GM19328 (cell line): ENCODE measurements at regions not wholly inside any gene's neighbourhood (a gene's known extent, or its start where the extent isn't known, plus 50 kb on each side); places are given as distances from the start of the nearest gene placed in this dataset.
"Not testable (repeated sequence)": the region's sequence is repeated elsewhere in the genome, so short reads cannot be mapped to it uniquely, and the experiment has no call there.

Experiments used
- ATAC-seq: cut with Tn5 transposase; IDR thresholded peaks from one replicate; pipeline ENCODE4 v1.9.1; 2021; ENCODE audit warnings: mild to moderate bottlenecking, moderate library complexity; ENCODE audit not compliant: unreplicated experiment

DNA sequence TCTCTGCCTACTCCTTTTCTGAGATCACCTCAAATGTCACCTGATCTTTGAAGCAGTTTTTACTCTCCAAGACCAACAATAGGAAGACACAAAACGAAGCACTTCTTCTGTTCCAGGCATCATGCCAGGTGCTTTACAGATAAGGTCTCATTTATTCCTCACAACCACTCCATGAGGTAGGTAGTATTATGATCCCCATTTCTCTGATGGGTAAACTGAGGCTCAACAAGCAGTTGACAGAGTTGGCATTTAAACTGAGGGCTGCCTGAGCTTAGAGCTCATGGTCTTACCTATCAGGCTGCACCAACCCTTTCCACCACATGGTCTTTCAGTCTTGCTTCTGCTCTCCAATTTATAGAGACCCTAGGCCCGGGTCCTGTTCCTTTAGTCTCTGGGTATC, 147.2 kb upstream of the JUN start:
- no peak for ATAC-seq

DNA sequence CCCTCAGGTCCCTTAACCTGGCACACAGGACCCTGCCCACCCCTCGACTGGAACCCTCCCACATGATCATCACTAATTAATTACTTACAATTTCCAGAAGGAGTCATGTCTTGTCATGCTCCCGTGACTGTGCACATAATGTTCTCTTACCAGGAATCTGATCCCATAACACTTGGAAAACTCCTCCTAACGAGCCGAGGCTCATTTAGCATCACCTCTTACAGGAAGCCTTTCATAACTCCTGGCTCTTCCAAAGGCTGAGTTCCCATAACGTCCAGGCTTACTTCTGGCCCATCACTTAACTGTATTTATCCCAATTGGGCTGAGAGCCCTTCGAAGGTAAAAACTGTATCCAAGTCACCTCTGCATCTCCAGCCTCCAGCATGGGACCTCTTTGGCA, 147.9 kb upstream of the JUN start:
- ATAC-seq, result no peak

DNA sequence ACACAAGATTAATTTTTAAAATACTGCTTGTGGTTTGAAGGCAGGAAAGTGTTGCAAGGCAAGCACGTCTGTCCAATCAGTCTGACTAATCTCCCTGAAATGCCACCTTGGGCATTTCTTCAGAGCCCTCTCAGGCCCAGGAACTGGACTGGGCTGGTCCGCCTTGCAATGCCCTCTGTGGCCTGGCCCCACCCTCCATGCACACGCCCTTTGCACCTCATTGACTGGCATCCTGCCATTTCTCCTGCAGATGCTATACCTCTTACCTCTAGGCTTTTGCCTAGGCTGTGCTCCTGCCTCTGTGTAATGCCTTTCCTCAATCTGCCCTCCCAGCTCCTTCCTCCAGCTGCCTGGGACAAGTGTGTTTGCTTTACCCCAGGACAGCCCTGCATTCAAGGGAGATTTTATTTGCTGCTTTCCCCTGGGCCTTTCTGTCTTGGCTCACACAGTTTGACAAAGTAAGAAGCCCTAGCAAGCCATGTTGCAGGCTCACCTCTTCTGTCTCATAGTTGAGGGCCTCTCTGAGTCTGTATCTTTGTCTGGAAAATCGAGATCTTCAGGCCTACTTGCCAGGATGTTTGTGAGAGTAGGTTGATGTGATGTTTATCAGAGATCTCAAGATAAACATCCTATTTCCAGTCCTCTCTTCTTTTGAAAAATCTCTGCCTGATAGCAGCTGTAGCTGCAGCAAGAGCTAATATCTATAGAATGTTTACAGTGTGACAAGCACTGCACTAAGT, 149.2 kb upstream of the JUN start:
- no peak for ATAC-seq

DNA sequence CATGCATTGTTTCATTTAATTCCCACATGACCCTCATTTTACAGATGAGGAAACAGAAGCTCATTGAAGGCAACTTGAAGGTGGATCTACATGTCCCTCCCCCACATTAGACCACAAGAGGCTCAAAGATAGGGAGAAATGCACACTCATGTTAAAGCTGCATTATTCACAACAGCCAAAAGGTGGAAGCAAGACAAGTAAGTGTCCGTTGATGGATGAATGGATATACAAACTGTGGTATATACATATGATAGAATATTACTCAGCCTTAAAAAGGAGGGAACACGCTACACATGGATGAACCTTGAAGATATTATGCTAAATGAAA, 149.7 kb upstream of the JUN start:
- ATAC-seq, result no peak

DNA sequence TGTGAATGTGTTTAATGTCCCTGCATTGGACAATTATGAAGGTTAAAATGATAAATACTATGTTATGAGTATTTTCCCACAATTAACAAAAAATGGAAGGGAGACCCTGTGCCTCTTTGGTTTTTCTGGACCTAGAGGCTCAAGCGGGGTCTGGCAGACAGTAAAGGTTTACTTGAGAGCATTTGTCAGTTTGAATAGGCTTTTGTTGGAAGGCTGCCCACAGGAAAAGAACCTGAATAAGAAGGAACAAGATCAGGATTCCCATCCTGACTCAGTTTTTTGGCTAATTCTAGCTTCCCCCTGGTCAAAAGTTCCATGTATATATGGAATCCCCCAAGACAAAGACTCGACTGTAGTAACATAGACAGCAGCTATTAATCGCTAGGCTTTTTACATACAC, 150.9 kb upstream of the JUN start:
- no peak for ATAC-seq

DNA sequence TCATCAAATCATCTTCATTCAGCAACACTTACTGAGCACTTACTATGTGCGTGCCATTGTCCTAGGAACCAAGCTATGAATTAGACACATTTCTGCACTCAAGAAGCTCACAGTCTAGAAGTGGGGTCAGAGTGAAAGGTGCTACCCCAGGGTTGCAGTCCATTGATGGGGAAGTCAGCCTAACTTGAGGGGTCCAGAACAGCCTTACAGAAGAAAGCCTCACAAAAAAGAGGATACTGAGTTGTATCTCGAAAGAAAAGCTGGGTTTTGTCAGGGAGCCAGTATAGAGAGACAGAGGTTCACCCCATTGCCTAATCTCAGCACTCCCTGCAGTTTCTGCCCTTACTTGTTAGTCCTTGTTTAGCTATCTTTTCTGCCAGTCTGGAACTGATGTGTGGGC, 153.1 kb upstream of the JUN start:
- no peak for ATAC-seq

DNA sequence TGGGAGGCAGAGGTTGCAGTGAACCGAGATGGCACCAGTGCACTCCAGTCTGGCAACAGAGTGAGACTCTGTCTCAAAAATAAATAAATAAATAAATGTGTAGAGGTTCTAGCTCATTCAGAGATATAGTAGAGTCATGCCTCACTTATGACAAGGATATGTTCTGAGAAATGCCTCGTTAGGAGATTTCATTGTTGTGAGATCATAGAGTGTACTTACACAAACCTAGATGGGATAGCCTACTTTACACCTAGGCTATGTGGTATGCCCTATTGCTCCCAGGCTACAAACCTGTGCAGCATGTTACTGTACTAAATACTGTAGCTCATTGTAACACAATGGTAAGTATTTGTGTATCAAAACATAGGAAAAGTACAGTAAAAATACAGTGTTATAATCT, 155.3 kb upstream of the JUN start:
- ATAC-seq, result no peak

DNA sequence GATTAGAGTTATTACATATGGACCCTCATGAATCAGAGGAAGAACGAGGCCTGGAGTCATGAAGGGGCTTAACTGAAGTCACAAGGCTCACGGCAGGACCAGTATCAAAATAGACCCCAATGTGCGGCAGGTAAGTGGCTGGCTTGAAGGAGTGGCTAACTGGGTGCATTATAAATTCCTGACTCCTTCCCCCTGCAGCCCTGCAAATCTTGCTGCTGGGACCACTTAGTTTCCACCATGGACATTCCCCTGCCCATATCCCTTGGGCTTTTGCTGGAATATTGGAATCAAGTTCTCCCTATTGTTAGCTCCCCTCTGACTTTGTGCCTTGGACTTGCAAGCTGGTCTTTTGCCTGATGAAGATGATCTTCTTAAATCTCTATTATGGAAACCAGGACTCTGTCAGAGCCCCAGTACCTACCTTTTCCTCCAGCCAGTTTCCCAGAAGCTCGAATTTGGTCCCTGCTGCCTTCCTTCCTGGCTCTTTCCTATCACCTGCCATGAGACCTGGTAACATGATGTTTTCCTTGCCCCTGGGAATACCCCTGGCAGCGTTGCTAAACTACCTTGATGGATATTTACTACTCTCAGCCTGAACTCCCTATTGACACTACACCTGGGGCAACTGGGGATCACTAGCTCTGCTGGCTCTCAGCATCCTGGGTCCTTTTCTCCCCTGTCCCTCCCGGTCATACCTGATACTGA, 156.0 kb upstream of the JUN start:
- ATAC-seq, result no peak

DNA sequence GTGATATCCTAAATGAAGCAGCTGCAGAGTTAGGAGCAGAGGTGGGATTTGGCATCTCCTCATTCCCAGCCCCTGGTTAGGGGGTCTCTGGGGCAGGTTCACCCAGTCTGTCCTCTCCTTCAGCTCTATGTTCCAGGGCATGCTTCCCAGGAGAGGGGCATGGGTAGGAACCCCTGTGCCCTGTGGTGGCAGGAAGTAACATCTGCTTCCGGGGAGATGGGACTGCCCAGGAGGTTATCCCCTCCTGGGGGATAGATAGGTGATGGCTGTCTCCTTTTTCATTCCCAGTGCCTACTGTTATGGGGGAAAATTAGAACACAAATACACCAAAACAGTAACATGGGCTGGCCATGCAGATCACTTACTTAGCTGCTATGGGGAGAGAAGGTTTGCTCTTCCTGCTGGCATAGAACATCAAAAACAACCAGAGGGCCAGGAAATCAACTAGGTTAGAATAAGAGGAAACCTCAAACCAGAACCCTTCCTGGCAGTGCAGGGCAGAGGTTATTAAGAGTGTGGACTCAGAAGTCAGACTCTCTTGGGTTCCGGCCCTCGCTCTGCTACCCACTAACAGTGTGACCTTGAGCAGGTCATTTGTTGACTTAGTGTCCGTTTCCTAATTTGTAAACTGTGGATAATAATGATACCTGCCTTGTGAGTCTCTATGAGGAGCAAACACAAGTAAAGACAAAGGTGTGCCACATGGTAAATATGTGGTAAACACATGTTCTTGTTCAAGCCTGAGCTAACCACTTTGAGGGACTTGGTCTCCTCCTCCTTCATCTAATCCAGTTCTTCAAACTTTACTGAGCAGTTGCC, 157.8 kb upstream of the JUN start:
- no peak for ATAC-seq

DNA sequence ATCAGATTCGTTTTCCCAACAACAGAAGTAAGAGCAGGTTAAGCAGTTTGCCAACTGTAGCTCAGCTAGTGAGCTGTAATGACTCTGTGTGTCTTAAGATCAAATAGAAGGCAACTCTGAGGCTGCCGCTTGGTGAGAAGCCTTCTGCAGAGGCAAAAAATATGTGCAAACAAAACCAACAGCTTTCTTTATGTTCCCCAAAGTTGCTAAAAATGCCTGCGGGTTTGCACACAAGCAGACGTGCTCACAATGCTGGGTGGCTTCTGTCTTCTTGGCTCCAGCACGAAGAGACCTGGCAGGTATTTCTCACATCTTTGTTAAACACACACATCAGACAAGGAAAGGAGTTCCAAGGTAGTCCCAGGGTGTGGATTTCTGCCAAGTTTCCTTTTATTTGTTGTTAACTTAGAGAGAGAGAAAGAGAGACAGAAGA, 158.9 kb upstream of the JUN start:
- no peak for ATAC-seq

DNA sequence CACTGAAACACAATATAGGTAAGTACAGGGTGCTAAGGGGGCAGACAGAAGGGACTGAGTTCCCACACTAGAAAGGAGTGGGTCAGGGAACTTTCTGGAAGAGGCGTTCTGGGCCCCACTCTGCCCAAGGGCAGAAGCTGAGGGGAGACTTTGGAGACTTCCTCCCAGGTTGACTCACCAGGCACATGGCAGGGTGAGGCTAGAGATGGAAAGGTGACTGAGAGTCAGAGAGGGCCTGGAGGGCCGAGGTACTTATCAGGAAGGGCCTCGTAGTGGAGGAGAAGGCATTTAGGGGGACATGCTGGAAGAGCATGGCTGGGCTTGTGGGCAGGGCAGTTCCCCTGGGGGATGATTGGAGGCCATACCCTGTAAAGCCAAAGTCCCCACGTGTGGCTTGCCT, 159.9 kb upstream of the JUN start:
- ATAC-seq, result no peak

DNA sequence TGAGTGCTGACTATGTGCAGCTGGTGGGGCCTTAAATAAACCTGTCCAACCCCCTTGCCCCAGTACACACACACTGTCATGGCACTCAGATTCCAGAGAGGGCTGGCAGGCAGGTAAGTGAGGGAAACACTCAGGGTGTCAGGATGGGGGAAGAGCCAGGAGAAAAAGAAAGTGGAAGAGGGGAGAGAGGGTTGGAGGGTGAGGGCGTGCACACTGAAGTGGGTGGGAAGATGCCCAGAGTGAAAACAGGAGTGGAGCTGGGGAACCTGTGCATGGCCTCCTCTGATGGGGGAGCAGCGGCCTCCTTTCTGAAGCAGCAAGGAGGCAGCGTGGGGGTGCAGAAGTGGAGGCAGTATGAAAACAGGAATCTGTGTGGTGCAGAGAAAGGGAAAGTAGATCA, 160.6 kb upstream of the JUN start:
- ATAC-seq, result no peak

DNA sequence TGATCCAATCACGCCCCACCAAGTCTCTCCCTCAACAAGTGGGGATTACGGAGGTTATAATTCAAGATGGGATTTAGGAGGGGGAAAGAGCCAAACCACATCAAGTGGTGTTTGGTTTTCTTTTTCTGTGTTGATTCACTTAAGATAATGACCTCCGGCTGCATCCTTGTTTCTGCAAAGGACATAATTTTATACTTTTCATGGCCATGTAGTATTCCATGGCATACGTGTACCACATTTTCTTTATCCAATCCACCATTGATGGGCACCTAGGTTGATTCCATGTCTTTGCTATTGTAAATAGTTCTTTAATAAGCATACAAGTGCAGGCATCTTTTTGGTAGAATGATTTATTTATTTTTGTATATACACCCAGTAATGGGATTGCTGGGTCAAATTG, 162.5 kb upstream of the JUN start:
- ATAC-seq, result no peak

DNA sequence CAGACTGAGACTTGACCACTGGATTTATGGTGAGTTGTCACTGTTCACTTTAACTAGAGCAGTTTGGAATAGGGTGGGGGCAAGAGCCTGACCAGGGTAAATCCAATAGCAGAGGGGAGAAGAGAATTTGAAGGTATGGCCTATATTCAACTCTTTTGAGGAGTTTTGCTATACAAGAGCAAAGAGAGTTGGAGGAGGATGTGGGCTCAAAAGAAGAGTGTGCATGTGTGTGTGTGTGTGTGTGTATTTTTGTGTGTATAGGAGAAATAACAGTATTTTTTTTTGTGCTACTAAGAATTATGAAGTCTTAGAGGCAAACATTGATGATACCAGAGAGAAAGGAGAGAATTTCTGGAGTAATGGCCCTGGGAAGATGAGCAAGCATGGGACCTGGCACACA, 164.8 kb upstream of the JUN start:
- no peak for ATAC-seq

DNA sequence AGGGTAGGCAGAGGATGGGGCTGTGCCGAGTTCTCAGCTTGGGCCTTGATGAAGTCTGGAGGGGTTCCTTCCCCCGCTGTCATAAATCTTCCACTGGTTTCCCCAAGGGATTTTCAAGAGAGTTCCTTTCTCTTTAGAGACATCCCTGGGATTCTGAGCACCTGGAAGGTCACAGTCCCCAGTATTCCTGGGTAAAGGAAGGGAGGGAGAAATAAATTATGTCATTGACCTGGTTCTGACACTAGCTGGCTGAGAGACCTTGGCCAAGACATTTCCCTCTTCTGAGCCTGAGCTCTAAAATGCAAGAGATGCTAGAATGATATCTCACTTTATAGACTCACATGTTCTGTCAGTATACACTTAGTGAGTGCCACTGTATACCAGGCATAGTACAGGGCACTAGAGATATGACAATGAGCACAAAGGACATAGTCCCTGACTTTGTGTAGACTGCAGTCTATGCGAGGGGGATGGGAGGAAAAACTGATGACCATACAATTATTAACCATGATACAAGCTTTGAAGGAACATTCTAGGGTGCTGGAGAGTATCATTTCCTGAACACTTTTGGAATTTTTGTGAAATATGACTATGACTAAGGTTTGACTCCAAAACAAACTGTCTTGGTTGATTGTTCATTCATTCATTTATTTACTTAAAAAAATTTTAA, 165.8 kb upstream of the JUN start:
- no peak for ATAC-seq

DNA sequence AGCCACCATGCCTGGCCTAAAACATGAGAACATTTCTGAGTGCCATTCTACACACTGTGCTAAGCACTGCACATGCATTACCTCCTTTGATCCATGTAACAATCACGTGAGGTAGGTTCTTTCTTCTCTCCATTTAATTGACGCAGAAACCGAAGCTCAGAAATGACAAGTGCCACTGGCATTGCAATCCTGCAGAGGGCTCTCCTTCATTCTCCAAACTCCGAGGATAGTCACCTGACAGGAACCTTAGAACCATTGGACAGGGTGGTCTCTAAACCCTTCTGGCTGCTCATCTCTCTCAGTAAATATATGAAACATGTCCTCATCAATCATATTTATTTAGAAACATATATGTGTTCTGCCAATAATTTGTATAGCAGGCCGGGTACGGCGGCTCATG, 167.1 kb upstream of the JUN start:
- no peak for ATAC-seq

DNA sequence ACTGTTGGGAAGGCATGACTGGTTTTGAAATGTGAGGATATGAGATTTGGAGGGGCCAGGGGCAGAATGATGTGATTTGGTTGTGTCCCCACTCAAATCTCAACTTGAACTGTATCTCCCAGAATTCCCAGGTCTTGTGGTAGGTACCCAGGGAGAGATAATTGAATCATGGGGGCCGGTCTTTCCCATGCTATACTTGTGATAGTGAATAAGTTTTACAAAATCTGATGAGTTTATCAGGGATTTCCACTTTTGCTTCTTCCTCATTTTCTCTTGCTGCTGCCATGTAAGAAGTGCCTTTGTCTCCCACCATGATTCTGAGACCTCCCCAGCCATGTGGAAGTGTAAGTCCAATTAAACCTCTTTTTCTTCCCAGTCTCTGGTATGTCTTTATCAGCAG, 170.1 kb upstream of the JUN start:
- ATAC-seq, result not testable (repeated sequence)

DNA sequence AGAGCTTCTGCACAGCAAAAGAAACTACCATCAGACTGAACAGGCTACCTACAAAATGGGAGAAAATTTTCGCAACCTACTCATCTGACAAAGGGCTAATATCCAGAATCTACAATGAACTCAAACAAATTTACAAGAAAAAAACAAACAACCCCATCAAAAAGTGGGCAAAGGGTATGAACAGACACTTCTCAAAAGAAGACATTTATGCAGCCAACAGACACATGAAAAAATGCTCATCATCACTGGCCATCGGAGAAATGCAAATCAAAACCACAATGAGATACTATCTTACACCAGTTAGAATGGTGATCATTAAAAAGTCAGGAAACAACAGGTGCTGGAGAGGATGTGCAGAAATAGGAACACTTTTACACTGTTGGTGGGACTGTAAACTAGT, 179.4 kb upstream of the JUN start:
- ATAC-seq, result not testable (repeated sequence)

DNA sequence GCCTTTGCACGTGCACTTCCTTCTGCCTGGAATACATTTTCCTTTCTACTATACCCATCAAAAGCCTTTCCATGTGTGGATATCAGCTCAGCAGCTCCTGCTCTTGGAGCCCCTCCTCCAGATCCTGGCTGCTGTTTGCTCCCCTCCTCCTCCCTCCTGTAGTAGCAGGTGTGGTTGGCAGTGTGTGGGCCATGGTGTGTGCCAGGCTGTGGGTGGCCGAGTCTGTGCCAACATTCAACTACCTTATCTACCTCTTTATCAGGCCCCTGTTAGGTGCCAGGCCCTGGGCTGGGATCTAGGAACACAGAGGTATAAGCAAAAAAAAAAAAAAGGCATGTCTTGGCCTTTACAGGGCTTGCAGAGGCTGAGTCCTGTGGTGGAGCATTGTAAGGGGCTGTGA, 180.6 kb upstream of the JUN start:
- ATAC-seq, result no peak

DNA sequence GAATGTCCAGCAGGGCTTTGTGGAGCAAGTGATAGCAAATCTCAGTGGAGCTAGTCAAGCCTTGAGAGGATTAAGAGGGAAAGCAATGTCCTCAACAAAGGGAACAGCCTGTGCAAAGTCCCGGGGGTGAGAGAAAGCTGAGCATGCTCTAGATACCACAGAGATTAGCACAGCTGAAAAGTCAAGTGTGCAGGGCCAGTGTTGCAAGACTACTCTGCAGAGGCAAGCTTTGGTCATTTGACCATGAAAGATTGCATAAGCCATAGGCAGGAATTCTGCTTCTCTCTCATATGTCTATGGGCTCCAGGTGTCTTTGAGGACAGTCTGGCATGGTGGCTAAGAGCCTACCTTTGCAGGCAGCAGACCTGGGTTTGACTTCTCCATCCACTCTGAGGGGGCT, 181.0 kb upstream of the JUN start:
- ATAC-seq, result no peak

DNA sequence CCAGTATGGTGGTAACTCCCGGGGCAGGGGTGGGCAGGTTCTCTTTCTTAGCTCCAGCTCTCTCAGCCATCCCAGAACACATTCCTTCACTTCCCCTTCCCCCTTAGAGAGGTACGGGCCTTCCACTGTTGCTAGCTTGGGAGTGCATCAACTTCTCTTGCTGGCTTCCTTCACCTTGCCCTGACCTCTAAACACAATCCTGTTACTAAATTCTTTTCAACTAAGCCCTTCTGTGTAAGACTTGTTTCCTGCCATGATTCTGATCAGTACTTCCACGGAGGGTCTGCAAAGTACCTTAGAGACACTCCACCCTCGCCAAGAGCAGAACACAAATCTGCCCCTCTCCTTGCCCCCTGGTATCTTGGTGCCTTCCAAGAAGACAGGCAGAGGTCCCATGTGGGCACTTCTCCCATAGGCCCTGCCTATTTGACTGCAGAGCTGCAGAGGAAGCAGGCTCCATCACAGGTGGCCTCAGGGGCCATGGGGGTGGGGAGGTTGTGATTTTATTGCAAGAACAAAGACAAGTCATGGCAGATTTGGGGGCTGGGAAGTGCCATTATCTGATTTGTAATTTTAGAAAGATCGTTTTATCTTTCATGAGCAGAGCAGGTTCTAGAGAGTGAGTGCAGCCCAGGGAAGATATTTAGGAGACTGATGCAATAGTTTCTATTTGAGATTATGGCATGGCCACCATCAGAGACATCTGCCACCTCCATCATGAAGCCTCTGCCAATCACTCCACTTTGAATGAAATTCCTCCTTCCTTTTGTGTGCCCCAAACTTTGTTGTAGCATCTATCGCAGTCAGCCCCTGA, 182.5 kb upstream of the JUN start:
- ATAC-seq, result no peak
